ENCODE measurements at regions not wholly inside any gene's neighbourhood (a gene's known extent, or its start where the extent isn't known, plus 50 kb on each side); places are given as distances from the start of the nearest gene placed in this dataset.
A peak's percentile ranks its signal among the peaks of the same experiment; 100 is the strongest.

DNA sequence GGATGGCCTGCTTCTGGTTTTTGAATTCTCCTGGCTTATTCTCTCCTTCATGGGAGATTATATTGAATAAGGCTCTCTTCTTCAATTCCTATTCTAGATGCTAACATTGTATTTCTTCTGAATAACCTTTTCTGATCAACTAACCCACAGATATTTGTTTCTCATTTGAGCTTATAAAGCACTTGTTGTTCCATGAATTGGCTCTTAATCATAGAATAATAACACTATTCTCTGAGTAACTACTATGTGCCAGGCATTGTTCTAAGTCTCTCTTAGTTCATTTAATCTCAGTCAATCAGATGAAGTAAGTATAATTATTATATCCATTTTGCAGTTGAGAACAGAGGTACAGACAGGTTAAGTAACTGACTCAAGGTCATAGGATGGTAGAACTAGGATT, 136.3 kb upstream of the MLIP start:
- no peak overlapping the region for H3K4me3 ChIP-seq (IDR thresholded peaks at IDR 0.05; ENCODE audit: insufficient read depth, low read depth, low read length)
- no peaks in the 10 kb centered on the region for H4K20me1 ChIP-seq (ENCODE audit: insufficient read depth)
- H2AFZ ChIP-seq (ENCODE audit: low read depth): no peak overlapping the region
- no peaks in the 10 kb centered on the region for H3K79me2 ChIP-seq (ENCODE audit: insufficient read depth, low read depth)
- no peak overlapping the region for H3K9ac ChIP-seq
- TF ChIP-seq, protein P1, sequence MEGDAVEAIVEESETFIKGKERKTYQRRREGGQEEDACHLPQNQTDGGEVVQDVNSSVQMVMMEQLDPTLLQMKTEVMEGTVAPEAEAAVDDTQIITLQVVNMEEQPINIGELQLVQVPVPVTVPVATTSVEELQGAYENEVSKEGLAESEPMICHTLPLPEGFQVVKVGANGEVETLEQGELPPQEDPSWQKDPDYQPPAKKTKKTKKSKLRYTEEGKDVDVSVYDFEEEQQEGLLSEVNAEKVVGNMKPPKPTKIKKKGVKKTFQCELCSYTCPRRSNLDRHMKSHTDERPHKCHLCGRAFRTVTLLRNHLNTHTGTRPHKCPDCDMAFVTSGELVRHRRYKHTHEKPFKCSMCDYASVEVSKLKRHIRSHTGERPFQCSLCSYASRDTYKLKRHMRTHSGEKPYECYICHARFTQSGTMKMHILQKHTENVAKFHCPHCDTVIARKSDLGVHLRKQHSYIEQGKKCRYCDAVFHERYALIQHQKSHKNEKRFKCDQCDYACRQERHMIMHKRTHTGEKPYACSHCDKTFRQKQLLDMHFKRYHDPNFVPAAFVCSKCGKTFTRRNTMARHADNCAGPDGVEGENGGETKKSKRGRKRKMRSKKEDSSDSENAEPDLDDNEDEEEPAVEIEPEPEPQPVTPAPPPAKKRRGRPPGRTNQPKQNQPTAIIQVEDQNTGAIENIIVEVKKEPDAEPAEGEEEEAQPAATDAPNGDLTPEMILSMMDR (conservative IDR thresholded peaks at IDR 0.05; ENCODE audit: low read depth, low read length): no peak
- no peaks in the 10 kb centered on the region for H3K36me3 ChIP-seq (ENCODE audit: insufficient read depth)
- no peak overlapping the region for H3K4me2 ChIP-seq
- H3K27ac ChIP-seq: no peak overlapping the region
- H3K4me1 ChIP-seq (ENCODE audit: low read depth, poor library complexity, severe bottlenecking): no peaks in the 10 kb centered on the region
- H3K27me3 ChIP-seq (ENCODE audit: insufficient read depth, low read depth): no peaks in the 10 kb centered on the region

DNA sequence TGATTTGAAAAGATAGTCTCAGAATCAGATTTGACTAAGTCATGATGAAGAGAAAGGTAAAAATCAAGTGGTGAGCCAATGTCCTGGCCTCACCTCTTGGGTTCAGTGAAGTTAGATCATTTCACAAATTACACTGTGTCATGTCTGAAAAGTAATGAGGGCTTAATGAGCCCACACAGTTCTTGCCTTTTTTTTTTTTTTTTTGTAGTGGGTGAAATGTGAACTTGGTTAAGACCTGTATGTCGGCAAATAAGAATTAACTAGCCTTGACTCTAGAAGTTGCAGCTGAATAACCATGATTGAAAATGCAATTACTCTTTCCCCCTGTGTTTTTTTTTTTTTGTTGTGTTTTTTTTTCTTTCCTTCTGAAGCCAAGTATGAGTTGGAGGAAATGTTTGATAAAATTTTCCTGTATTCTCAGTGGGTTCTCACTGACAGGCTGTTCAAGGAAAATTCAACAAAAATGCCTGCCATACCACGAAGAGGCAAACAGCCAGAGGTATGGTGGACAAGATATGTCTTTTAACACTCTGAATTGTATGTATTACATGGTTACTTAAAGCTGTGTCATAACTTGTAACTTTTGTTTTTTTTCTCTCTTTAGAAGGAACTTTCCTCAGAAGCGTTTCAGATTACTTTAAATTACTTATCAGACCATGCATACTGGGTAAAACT, 135.2 kb upstream of the MLIP start:
- no peak overlapping the region for H3K27ac ChIP-seq
- no peak overlapping the region for H3K4me2 ChIP-seq
- H4K20me1 ChIP-seq (ENCODE audit: insufficient read depth): no peaks in the 10 kb centered on the region
- no peak overlapping the region for H3K4me3 ChIP-seq (IDR thresholded peaks at IDR 0.05; ENCODE audit: insufficient read depth, low read depth, low read length)
- no peak overlapping the region for H2AFZ ChIP-seq (ENCODE audit: low read depth)
- no peaks in the 10 kb centered on the region for H3K4me1 ChIP-seq (ENCODE audit: low read depth, poor library complexity, severe bottlenecking)
- TF ChIP-seq, protein P1 (conservative IDR thresholded peaks at IDR 0.05; ENCODE audit: low read depth, low read length): no peak
- no peaks in the 10 kb centered on the region for H3K79me2 ChIP-seq (ENCODE audit: insufficient read depth, low read depth)
- H3K36me3 ChIP-seq (ENCODE audit: insufficient read depth): no peaks in the 10 kb centered on the region
- H3K27me3 ChIP-seq (ENCODE audit: insufficient read depth, low read depth): no peaks in the 10 kb centered on the region
- no peak overlapping the region for H3K9ac ChIP-seq

DNA sequence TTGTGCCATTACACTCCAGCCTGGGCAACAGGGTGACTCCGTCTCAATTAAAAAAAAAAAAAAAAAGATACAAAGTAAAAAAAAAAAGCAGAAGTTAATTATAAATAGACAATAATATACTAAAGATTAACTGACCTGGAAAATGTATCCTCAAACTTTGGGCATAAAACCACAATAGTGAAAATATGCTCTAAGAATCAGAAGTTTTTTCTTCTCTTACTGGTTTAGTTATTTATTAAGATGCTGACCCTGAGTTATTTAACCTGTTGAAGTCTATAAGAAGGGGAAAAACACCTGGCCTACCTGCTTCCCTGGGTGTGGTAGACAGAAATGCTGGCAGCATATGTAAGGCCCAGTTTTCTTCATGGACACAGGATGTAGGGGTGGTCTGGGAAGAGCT, 133.7 kb upstream of the MLIP start:
- no peak overlapping the region for H2AFZ ChIP-seq (ENCODE audit: low read depth)
- H3K27ac ChIP-seq: no peak overlapping the region
- TF ChIP-seq, protein P1 (conservative IDR thresholded peaks at IDR 0.05; ENCODE audit: low read depth, low read length): no peak
- H3K4me3 ChIP-seq (IDR thresholded peaks at IDR 0.05; ENCODE audit: insufficient read depth, low read depth, low read length): no peak overlapping the region
- no peaks in the 10 kb centered on the region for H3K36me3 ChIP-seq (ENCODE audit: insufficient read depth)
- no peaks in the 10 kb centered on the region for H3K27me3 ChIP-seq (ENCODE audit: insufficient read depth, low read depth)
- no peak overlapping the region for H3K4me2 ChIP-seq
- H3K9ac ChIP-seq: no peak overlapping the region
- H3K79me2 ChIP-seq (ENCODE audit: insufficient read depth, low read depth): no peaks in the 10 kb centered on the region
- no peaks in the 10 kb centered on the region for H3K4me1 ChIP-seq (ENCODE audit: low read depth, poor library complexity, severe bottlenecking)
- no peaks in the 10 kb centered on the region for H4K20me1 ChIP-seq (ENCODE audit: insufficient read depth)

DNA sequence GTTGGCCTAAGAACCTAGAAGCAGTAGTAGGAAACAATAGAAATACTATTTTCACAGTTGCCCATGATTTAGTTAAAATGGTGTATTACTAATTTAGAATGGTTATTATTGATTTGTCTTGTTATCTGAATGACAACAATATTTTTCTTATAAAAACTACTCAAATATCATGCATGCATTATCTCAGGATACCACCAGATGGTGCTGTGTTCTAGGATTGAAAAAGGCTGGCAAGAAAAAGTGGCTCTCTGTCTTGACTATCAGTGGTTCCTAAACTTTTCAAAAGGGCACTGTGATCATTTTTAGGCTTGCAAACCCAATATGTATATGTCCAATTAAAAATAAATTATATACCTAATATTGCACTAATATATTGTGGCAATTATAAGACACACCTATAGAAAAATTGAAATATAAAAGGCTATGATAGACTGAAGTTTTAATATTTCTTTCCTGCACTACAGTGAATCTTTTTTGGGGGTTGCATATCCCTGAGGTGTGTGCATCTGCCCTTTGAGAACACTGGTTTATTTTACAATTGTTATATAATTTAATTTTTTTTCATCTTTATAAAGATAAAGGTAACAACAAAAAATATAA, 131.7 kb upstream of the MLIP start:
- Histone ChIP-seq H3K9ac (no peak overlapping the region), H3K36me3 (ENCODE audit: insufficient read depth) (no peaks in the 10 kb centered on the region), H4K20me1 (ENCODE audit: insufficient read depth) (no peaks in the 10 kb centered on the region), H3K4me3 (IDR thresholded peaks at IDR 0.05; ENCODE audit: insufficient read depth, low read depth, low read length) (no peak overlapping the region), H3K4me2 (no peak overlapping the region), H3K4me1 (ENCODE audit: low read depth, poor library complexity, severe bottlenecking) (no peaks in the 10 kb centered on the region), H3K27ac (no peak overlapping the region), H3K27me3 (ENCODE audit: insufficient read depth, low read depth) (no peaks in the 10 kb centered on the region), H2AFZ (ENCODE audit: low read depth) (no peak overlapping the region), H3K79me2 (ENCODE audit: insufficient read depth, low read depth) (no peaks in the 10 kb centered on the region)
- TF ChIP-seq, protein P1 (conservative IDR thresholded peaks at IDR 0.05; ENCODE audit: low read depth, low read length): peak; percentile 83

Measured in KMS-11 (cell line).